SU-DHL-6 (cell line): ENCODE measurements at regions not wholly inside any gene's neighbourhood (a gene's known extent, or its start where the extent isn't known, plus 50 kb on each side); places are given as distances from the start of the nearest gene placed in this dataset.

ENCODE experiments used
- CTCF ChIP-seq: fragments of 200-600 bp; sonication (generic); IDR thresholded peaks from one replicate; pipeline ENCODE4 v1.5.1; 2017; ENCODE audit warnings: antibody characterized with exemption, mild to moderate bottlenecking, low read length, moderate library complexity; ENCODE audit not compliant: insufficient read depth, poor library complexity, severe bottlenecking
- EZH2phosphoT487 ChIP-seq: fragments of 200-600 bp; sonication (generic), shearing (Covaris generic); conservative IDR thresholded peaks from 2 replicates; pipeline ENCODE4 v1.6.1; 2018; ENCODE audit warnings: mild to moderate bottlenecking, antibody characterized with exemption, low read length, moderate library complexity, mixed read lengths

GRCh38 chr7:140281960-140282359, 105.2 kb upstream of the KDM7A start:
- TF ChIP-seq CTCF (no peak), EZH2phosphoT487 (no peak)
